ENCODE measurements at regions not wholly inside any gene's neighbourhood (a gene's known extent, or its start where the extent isn't known, plus 50 kb on each side); places are given as distances from the start of the nearest gene placed in this dataset.

DNA sequence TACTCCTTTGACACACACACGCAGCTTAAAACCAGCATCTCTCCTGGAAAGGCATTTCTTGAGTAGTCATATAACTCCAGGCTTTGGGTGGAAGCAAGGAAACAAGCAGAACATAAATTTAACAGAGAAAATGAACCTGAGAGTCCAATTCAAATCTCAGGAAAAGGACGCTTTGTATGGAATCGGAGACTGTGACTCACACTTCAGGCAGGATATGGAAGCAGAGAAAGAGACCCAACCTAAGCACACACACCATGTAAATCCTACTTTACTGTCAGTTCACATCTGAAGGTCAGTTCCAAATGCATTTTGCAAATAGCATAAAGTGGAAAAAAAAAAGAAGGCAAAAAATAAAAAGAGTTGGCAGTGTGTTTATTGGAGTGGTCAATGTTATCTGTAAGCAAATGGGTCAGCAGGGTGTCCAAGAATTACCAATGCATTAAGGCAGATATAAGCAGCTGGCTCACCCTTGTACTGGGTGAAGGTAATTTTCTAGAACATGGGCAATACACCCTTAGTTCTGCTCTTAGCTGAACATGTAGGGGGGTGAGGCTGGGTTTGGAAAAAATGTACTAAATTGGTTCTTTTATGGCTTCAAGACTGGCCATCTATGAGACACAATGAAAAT, 283.7 kb upstream of the NT5E start:
- TF ChIP-seq, protein P1, sequence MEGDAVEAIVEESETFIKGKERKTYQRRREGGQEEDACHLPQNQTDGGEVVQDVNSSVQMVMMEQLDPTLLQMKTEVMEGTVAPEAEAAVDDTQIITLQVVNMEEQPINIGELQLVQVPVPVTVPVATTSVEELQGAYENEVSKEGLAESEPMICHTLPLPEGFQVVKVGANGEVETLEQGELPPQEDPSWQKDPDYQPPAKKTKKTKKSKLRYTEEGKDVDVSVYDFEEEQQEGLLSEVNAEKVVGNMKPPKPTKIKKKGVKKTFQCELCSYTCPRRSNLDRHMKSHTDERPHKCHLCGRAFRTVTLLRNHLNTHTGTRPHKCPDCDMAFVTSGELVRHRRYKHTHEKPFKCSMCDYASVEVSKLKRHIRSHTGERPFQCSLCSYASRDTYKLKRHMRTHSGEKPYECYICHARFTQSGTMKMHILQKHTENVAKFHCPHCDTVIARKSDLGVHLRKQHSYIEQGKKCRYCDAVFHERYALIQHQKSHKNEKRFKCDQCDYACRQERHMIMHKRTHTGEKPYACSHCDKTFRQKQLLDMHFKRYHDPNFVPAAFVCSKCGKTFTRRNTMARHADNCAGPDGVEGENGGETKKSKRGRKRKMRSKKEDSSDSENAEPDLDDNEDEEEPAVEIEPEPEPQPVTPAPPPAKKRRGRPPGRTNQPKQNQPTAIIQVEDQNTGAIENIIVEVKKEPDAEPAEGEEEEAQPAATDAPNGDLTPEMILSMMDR (IDR thresholded peaks at IDR 0.05; ENCODE audit: low read depth, low read length, missing input control), result no peak
- TF ChIP-seq JUND (IDR thresholded peaks at IDR 0.05), result no peak
